ENCODE measurements at regions not wholly inside any gene's neighbourhood (a gene's known extent, or its start where the extent isn't known, plus 50 kb on each side); places are given as distances from the start of the nearest gene placed in this dataset.
A peak's percentile ranks its signal among the peaks of the same experiment; 100 is the strongest.
"Not testable (repeated sequence)": the region's sequence is repeated elsewhere in the genome, so short reads cannot be mapped to it uniquely, and the experiment has no call there.

DNA sequence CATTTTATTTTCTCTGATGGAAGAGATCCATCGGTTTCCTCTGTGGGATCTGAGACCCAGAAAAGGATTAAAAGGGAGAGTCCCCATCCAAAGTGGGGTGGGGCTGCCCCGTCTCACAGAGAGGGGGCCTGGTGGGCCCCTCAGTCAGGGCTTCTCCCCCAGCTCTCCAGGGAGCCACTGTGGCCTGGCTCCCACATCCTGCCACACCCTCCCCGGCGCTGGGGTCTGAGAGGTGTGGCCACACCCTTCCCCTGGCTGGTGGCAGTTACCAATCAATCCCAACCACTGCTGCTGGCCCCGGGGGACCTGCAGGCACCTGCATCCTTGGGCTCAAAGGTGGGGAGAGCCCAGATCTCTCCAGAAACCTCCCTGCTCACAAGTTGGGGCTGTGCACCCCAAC is 161.8 kb upstream of the IQSEC1 start:
- DNase-seq (ENCODE audit: low spot score): no peak
- TF ChIP-seq, protein P1, sequence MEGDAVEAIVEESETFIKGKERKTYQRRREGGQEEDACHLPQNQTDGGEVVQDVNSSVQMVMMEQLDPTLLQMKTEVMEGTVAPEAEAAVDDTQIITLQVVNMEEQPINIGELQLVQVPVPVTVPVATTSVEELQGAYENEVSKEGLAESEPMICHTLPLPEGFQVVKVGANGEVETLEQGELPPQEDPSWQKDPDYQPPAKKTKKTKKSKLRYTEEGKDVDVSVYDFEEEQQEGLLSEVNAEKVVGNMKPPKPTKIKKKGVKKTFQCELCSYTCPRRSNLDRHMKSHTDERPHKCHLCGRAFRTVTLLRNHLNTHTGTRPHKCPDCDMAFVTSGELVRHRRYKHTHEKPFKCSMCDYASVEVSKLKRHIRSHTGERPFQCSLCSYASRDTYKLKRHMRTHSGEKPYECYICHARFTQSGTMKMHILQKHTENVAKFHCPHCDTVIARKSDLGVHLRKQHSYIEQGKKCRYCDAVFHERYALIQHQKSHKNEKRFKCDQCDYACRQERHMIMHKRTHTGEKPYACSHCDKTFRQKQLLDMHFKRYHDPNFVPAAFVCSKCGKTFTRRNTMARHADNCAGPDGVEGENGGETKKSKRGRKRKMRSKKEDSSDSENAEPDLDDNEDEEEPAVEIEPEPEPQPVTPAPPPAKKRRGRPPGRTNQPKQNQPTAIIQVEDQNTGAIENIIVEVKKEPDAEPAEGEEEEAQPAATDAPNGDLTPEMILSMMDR (IDR thresholded peaks at IDR 0.05; ENCODE audit: extremely low read depth, insufficient read depth, missing control alignments): no peak
- in situ Hi-C loops (cut with MboI; ENCODE audit: low pct_unique_long_range_greater_than_20kb, low sequenced_read_pairs, unreplicated experiment): no loop called here

DNA sequence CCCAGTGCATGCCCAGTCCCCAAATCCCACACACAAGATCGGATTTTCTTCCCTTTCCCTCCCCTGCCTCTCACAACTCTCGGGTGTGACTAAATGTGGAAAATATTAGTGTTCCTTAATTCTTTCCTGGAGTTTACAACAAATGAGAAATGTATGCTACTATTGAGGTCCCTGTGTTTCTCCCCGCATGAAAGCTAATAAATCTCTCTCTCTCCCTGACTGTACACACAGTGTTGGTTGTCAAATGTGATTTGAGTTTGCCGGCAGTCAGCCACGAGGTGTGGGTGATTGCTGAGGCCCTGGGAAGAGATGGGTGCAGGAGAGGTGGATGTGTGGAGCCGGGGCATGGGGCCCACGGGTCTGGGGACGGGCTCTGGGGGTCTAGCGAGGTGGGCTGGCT is 161.4 kb upstream of the IQSEC1 start:
- in situ Hi-C loops (cut with MboI; ENCODE audit: low pct_unique_long_range_greater_than_20kb, low sequenced_read_pairs, unreplicated experiment): no loop called here

DNA sequence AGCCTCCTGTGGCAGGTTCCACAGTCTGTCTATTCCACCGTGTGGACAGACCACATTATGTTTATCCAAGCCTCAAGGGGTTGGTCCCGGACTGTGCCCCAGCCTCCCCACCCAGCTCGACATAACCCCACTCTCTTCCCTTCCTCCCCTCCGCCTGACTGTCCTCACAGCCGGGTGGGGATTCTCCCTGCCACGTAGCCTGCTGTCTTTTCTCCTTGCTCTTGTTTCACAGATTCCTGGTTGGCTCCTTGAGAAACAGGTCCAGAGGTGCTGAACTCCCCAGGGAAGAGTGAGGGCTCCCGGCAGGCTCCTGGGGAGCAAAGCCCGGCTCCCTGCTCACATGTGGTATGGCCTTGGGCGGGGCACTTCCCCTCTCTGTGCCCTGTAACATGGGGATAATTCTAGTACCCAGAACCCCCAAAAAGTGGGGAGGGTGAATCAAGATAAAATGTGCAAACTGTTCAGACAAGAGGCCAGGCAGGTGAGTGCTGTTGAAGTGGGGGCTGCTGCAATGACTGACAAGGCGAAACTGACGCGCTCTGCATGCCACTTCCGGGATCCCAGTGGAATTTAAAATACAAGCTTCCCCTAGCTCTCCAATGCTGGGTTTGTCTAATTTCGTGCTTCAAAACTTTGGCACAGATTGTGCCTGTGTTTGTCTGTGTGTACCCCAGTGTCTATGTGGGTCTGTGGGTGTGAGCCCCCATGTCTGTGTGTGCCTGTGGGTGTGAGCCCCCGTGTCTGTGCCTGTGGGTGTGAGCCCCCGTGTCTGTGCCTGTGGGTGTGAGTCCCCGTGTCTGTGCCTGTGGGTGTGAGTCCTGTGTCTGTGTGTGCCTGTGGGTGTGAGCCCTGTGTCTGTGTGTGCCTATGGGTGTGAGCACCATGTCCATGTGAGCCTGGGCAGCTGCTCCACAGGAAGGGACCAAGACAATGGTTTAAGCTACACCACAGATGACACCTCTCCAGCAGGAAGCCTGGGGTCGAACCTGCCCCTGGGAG is 160.6 kb upstream of the IQSEC1 start:
- in situ Hi-C loops (cut with MboI; ENCODE audit: low pct_unique_long_range_greater_than_20kb, low sequenced_read_pairs, unreplicated experiment): no loop called here
- TF ChIP-seq, protein P1 (IDR thresholded peaks at IDR 0.05; ENCODE audit: extremely low read depth, insufficient read depth, missing control alignments): no peak
- DNase-seq (ENCODE audit: low spot score): no peak

More for the DNA sequence above, 161.4 kb upstream of the IQSEC1 start:
- TF ChIP-seq, protein P1 (IDR thresholded peaks at IDR 0.05; ENCODE audit: extremely low read depth, insufficient read depth, missing control alignments): no peak
- no peak for DNase-seq (ENCODE audit: low spot score)

DNA sequence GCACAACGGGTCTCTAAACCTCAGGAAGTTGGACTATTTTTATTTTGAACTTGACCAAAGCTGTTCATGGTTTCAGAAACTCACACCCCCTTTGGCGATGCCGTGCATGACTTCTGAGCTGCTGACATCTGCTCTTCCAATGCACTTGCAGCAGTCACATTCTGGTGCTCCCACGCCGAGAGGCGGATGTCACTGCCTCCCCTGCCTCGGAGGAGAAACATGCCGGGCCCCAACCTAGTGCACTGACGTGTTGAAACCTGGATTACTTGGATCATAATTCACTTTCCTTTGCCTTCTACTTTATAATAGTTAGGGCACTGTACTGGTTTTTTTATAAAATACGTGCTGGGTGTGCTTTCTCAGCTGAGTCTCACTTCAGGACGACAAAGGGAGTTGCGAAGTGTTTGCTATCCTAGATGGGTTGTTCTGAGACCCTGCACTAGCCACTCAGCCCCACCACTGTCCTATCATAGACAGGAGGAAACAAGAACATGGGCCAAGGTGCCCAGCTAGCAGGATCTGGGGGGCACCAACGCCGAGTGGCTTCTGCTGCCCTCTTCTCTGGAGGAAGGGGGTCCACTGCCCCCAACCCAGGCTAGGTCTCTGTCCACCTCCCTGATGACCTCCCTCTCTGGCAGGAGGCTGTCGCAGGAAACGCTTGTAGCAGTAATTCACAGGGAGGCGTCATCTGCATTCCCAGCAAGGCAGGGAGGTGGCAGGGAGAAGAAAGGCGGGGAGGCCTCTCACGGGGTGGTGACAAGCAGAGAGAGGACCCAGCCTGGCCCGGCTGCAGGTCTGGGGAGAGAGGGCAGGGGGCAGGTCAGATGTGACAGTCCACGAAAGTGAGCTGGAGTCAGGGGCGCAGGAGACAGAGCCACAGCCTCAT is 158.8 kb upstream of the IQSEC1 start:
- DNase-seq (ENCODE audit: low spot score): no peak
- TF ChIP-seq, protein P1 (IDR thresholded peaks at IDR 0.05; ENCODE audit: extremely low read depth, insufficient read depth, missing control alignments): no peak
- in situ Hi-C loops (cut with MboI; ENCODE audit: low pct_unique_long_range_greater_than_20kb, low sequenced_read_pairs, unreplicated experiment): no loop called here

DNA sequence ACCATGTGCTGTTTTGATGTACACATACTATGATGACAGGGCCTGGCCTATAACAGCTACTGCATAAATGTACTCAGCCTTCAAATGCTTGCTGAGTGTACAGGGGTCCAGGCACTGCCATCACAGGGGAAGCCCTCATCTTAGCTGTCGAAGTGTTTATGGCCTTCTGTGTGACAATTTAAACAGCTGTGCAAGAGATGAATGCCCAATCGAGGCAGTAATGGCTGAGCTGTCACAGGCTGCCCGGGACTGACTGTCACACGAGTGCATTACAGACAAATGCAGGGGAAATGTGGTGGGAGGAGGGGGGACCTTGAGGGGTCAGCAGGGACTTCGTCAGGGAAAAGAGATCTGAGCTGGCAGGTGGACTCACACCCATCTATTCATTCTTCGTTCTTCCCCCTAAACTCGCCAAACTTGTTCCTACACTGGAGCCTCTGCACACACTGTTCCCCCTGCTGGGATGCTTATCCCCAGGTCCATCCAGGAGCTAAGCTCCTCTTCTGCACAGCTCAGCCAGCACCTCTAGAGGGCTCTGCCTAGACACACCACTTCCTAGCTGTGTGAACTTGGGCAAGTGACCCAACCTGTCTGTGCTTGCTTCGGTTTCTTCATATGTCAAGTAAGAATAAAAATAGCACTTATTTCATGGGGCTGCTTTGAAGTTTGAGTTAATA is 156.2 kb upstream of the IQSEC1 start:
- TF ChIP-seq, protein P1 (IDR thresholded peaks at IDR 0.05; ENCODE audit: extremely low read depth, insufficient read depth, missing control alignments): peak; percentile 59
- peak; percentile 54 for DNase-seq (ENCODE audit: low spot score)
- in situ Hi-C loops (cut with MboI; ENCODE audit: low pct_unique_long_range_greater_than_20kb, low sequenced_read_pairs, unreplicated experiment): no loop called here

DNA sequence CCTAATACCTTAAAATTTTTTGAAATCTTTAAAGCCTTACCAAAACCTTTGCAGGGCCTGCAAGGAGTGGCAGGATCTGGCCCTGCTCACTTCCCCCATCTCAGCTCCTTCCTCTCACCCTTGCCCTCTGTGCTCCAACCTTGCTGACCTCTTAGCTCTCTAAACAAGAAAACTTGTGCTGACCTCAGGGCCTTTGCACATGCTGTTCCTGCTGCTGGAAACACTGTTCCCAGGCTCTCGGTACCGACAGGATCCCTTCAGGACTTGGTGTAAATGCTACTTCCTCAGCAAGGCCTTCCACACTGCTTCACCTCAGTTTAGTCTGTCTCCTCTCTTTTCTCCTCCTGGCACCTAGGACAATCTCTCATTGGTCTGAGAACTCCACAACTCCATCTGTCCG is 155.4 kb upstream of the IQSEC1 start:
- DNase-seq (ENCODE audit: low spot score): no peak
- in situ Hi-C loops (cut with MboI; ENCODE audit: low pct_unique_long_range_greater_than_20kb, low sequenced_read_pairs, unreplicated experiment): no loop called here
- TF ChIP-seq, protein P1 (IDR thresholded peaks at IDR 0.05; ENCODE audit: extremely low read depth, insufficient read depth, missing control alignments): no peak

DNA sequence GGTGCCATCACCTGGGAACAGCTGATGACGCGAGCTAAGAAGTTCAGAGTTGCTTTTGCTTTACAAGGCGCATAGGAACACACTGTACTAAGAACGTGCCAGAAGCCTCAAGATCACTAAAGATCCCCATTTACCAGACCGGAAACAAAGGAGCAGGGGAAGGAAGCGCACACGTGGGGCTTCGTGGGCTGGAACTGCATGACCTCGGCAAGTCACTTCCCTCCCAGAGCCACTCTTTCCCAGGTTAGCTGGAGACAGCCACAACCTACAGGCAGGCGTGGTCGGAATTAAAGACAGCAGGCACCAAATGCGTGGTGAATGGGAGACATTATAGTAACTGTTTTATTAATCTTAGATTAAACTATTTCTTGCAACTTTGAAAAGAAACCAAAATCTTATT is 154.9 kb upstream of the IQSEC1 start:
- DNase-seq (ENCODE audit: low spot score); in situ Hi-C loops (cut with MboI; ENCODE audit: low pct_unique_long_range_greater_than_20kb, low sequenced_read_pairs, unreplicated experiment): not testable (repeated sequence)
